ENCODE measurements at regions not wholly inside any gene's neighbourhood (a gene's known extent, or its start where the extent isn't known, plus 50 kb on each side); places are given as distances from the start of the nearest gene placed in this dataset.
A peak's percentile ranks its signal among the peaks of the same experiment; 100 is the strongest.

GRCh38 chr1:186550832-186551231, 89.9 kb upstream of the PDC start:
- DNase-seq = no peak

GRCh38 chr1:186541003-186541402, 80.1 kb upstream of the PDC start:
- no peak for DNase-seq

- no peak for DNase-seq
Observed at GRCh38 chr1:186540521-186540920, 79.6 kb upstream of the PDC start.

GRCh38 chr1:186536273-186536890, 75.5 kb upstream of the PDC start:
- peak; percentile 47 for DNase-seq

GRCh38 chr1:186535388-186536133, 74.6 kb upstream of the PDC start:
- DNase-seq = no peak

- DNase-seq = no peak
Observed at GRCh38 chr1:186534401-186534800, 73.5 kb upstream of the PDC start.

- DNase-seq = no peak
Observed at GRCh38 chr1:186532466-186532865, 71.6 kb upstream of the PDC start.

GRCh38 chr1:186531561-186532165, 70.7 kb upstream of the PDC start:
- DNase-seq = no peak

- no peak for DNase-seq
Observed at GRCh38 chr1:186530109-186530508, 69.2 kb upstream of the PDC start.

- no peak for DNase-seq
Observed at GRCh38 chr1:186519982-186520381, 59.1 kb upstream of the PDC start.

GRCh38 chr1:186518822-186519381, 58.0 kb upstream of the PDC start:
- DNase-seq = no peak

GRCh38 chr1:186518395-186518794, 57.5 kb upstream of the PDC start:
- DNase-seq = no peak

GRCh38 chr1:186514367-186514766, 53.5 kb upstream of the PDC start:
- DNase-seq = no peak

- DNase-seq = no peak
Observed at GRCh38 chr1:186513526-186513925, 52.6 kb upstream of the PDC start.

- DNase-seq = no peak
Observed at GRCh38 chr1:186512698-186513457, 52.0 kb upstream of the PDC start.

GRCh38 chr1:186511761-186512637, 51.1 kb upstream of the PDC start:
- DNase-seq = no peak

Data from SIG-M5 (cell line).